CD4-positive, alpha-beta T cell (primary cell): ENCODE measurements at regions not wholly inside any gene's neighbourhood (a gene's known extent, or its start where the extent isn't known, plus 50 kb on each side); places are given as distances from the start of the nearest gene placed in this dataset.

Experiments
- ATAC-seq: fragments of 200-7000 bp; cut with Tn5 transposase; one replicate; pipeline ENCODE4 v1.10.0; 2022; ENCODE audit warnings: mild to moderate bottlenecking; ENCODE audit not compliant: poor library complexity
- CTCF ChIA-PET: fragments of 350-600 bp; sonication (Branson Sonifier 250); formaldehyde crosslinking; loops from one replicate; lab custom pipeline; 2021; ENCODE audit warnings: antibody characterized with exemption, inconsistent platforms; lab: Charles Lee
- POLR2A ChIA-PET: fragments of 350-600 bp; sonication (Branson Sonifier 250); formaldehyde crosslinking; loops from one replicate; lab custom pipeline; 2021; ENCODE audit warnings: antibody characterized with exemption, inconsistent platforms; lab: Charles Lee
- DNase-seq, 14 experiments: peaks; one replicate each; pipeline ENCODE4 v3.0.0-alpha.2; 2013 to 2020; ENCODE audit warnings: mixed read lengths in 2 of 14
- H3K27ac ChIP-seq, 2 donors: one replicate each; pipeline versions ENCODE4 v1.5.1 to v1.7.0; 2013; ENCODE audit warnings: low read length in 2 of 2, low read depth in 1 of 2, mild to moderate bottlenecking in 1 of 2
- H3K27me3 ChIP-seq, 2 experiments: 1 replicate in 1 of 2; 2 replicates in 1 of 2; pipeline versions ENCODE4 v1.6.1 to v1.7.0; 2013; ENCODE audit warnings: low read length in 2 of 2, control low read depth in 1 of 2, mild to moderate bottlenecking in 1 of 2, moderate library complexity in 1 of 2; ENCODE audit not compliant: insufficient read depth in 2 of 2, control insufficient read depth in 1 of 2
- H3K36me3 ChIP-seq: one replicate; pipeline ENCODE4 v1.6.1; 2013; ENCODE audit warnings: low read length, control low read depth; ENCODE audit not compliant: insufficient read depth
- H3K4me1 ChIP-seq: one replicate; pipeline ENCODE4 v1.6.1; 2013; ENCODE audit warnings: low read length, control low read depth; ENCODE audit not compliant: insufficient read depth
- H3K4me3 ChIP-seq: one replicate; pipeline ENCODE4 v1.5.1; 2013; ENCODE audit warnings: mild to moderate bottlenecking, low read length, moderate library complexity
- H3K9me3 ChIP-seq, 2 experiments: 1 replicate in 1 of 2; 2 replicates in 1 of 2; pipeline versions ENCODE4 v1.6.1 to v1.7.0; 2013; ENCODE audit warnings: low read length in 2 of 2, mild to moderate bottlenecking in 2 of 2, control low read depth in 1 of 2, moderate library complexity in 1 of 2; ENCODE audit not compliant: control insufficient read depth in 1 of 2, insufficient read depth in 1 of 2
- H3K27ac Mint-ChIP-seq: one replicate; pipeline ENCODE4 v1.8.0; 2020; ENCODE audit warnings: mixed read lengths
- H3K27me3 Mint-ChIP-seq: one replicate; pipeline ENCODE4 v1.8.0; 2021; ENCODE audit warnings: mixed read lengths
- H3K36me3 Mint-ChIP-seq: one replicate; pipeline ENCODE4 v1.8.0; 2021; ENCODE audit warnings: low read depth, mixed read lengths
- H3K4me1 Mint-ChIP-seq: one replicate; pipeline ENCODE4 v1.8.0; 2021; ENCODE audit warnings: low read depth, mixed read lengths
- H3K4me3 Mint-ChIP-seq: one replicate; pipeline ENCODE4 v1.8.0; 2020; ENCODE audit warnings: mild to moderate bottlenecking, mixed read lengths
- H3K9me3 Mint-ChIP-seq: one replicate; pipeline ENCODE4 v1.8.0; 2020; ENCODE audit warnings: mixed read lengths
- intact Hi-C, 2 experiments: fragments of 100-400 bp; cut with DNase I in 1 of 2; cut with micrococcal nuclease in 1 of 2; formaldehyde crosslinking; loops; one replicate each; pipeline versions ENCODE4 v1.15.1 to v1.9.0; 2023 to 2025; cut with DNase I, micrococcal nuclease
- TF ChIP-seq, protein P1 (sequence below): fragments of 200-600 bp; IDR thresholded peaks from one replicate; pipeline ENCODE4 v1.8.0; 2022; ENCODE audit warnings: antibody characterized with exemption, mild to moderate bottlenecking

DNA sequence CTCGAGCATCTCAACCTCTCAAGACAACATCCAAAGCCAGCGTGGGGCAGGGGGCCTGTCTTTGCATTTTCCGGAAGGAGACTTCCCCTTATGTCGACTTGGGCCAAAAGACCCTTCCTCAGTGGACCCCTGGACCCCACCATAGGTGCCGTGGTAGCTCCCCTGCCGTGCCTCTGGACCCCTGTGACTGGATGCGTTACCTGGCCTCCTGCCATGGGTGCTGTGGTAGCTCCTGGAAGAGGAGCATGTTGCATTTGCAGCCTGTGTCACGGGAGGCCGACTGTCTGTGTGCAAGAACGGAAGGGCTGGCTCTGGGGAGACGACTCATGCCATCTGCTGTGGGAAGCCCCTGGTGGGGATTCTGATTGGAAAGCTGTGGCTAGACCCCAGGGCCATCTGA, 130.1 kb downstream of the FOXL1 start:
- no peaks in the 10 kb centered on the region for H3K36me3 ChIP-seq
- Mint-ChIP-seq H3K27me3 (no peaks in the 10 kb centered on the region), H3K4me3 (no peak overlapping the region), H3K27ac (no peak overlapping the region), H3K9me3 (no peaks in the 10 kb centered on the region), H3K36me3 (no peaks in the 10 kb centered on the region), H3K4me1 (no peaks in the 10 kb centered on the region)
- H3K4me1 ChIP-seq: no peaks in the 10 kb centered on the region
- H3K27ac ChIP-seq: no peak overlapping the region
- intact Hi-C loops: no loop called here
- CTCF ChIA-PET: no interaction called here
- H3K27me3 ChIP-seq: no peaks in the 10 kb centered on the region
- DNase-seq: no peak
- H3K4me3 ChIP-seq: no peak overlapping the region
- peaks cover 0 to 29% of the 10 kb centered on the region in 2 experiments for H3K9me3 ChIP-seq
- no peak for ATAC-seq
- TF ChIP-seq, protein P1, sequence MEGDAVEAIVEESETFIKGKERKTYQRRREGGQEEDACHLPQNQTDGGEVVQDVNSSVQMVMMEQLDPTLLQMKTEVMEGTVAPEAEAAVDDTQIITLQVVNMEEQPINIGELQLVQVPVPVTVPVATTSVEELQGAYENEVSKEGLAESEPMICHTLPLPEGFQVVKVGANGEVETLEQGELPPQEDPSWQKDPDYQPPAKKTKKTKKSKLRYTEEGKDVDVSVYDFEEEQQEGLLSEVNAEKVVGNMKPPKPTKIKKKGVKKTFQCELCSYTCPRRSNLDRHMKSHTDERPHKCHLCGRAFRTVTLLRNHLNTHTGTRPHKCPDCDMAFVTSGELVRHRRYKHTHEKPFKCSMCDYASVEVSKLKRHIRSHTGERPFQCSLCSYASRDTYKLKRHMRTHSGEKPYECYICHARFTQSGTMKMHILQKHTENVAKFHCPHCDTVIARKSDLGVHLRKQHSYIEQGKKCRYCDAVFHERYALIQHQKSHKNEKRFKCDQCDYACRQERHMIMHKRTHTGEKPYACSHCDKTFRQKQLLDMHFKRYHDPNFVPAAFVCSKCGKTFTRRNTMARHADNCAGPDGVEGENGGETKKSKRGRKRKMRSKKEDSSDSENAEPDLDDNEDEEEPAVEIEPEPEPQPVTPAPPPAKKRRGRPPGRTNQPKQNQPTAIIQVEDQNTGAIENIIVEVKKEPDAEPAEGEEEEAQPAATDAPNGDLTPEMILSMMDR: no peak
- POLR2A ChIA-PET: no interaction called here

- no peaks in the 10 kb centered on the region for H3K27me3 Mint-ChIP-seq
- H3K36me3 Mint-ChIP-seq: no peaks in the 10 kb centered on the region
- no peaks in the 10 kb centered on the region for H3K4me1 Mint-ChIP-seq
- Histone ChIP-seq H3K36me3 (no peaks in the 10 kb centered on the region), H3K27me3 (no peaks in the 10 kb centered on the region), H3K4me3 (no peak overlapping the region), H3K4me1 (no peaks in the 10 kb centered on the region), H3K9me3 (peaks cover 0 to 29% of the 10 kb centered on the region in 2 experiments), H3K27ac (no peak overlapping the region)
- ATAC-seq (no peak), DNase-seq (no peak)
- ChIA-PET POLR2A (no interaction called here), CTCF (no interaction called here)
- no peaks in the 10 kb centered on the region for H3K9me3 Mint-ChIP-seq
- no peak overlapping the region for H3K27ac Mint-ChIP-seq
- intact Hi-C loops: no loop called here
- H3K4me3 Mint-ChIP-seq: no peak overlapping the region
- TF ChIP-seq, protein P1: no peak
Measured at GRCh38 chr16:86709103-86709502, 130.8 kb downstream of the FOXL1 start.

- ATAC-seq: no peak
Measured at GRCh38 chr16:86709902-86710601, 131.7 kb downstream of the FOXL1 start.

More at GRCh38 chr16:86709902-86710601, 131.7 kb downstream of the FOXL1 start:
- no peak overlapping the region for H3K27ac ChIP-seq
- no peak overlapping the region for H3K27ac Mint-ChIP-seq
- intact Hi-C loops: no loop called here
- ChIA-PET POLR2A (no interaction called here), CTCF (no interaction called here)
- TF ChIP-seq, protein P1: no peak
- no peak for DNase-seq
- no peaks in the 10 kb centered on the region for H3K4me1 ChIP-seq
- H3K4me1 Mint-ChIP-seq: no peaks in the 10 kb centered on the region
- no peak overlapping the region for H3K4me3 ChIP-seq
- H3K36me3 ChIP-seq: no peaks in the 10 kb centered on the region
- no peaks in the 10 kb centered on the region for H3K36me3 Mint-ChIP-seq
- H3K27me3 Mint-ChIP-seq: no peaks in the 10 kb centered on the region
- no peak overlapping the region for H3K4me3 Mint-ChIP-seq
- no peaks in the 10 kb centered on the region for H3K27me3 ChIP-seq
- no peaks in the 10 kb centered on the region for H3K9me3 Mint-ChIP-seq
- peaks cover 0 to 29% of the 10 kb centered on the region in 2 experiments for H3K9me3 ChIP-seq
